Ovary (tissue), 7 donors: ENCODE measurements at regions not wholly inside any gene's neighbourhood (a gene's known extent, or its start where the extent isn't known, plus 50 kb on each side); places are given as distances from the start of the nearest gene placed in this dataset.

ENCODE experiments used
- DNase-seq, 5 donors: peaks; one replicate each; pipeline ENCODE4 v3.0.0-alpha.2; 2019 to 2020
- H3K27ac ChIP-seq, 2 donors: fragments of 200-600 bp; one replicate each; pipeline versions ENCODE4 v1.5.1 to v1.8.0; 2019 to 2022
- H3K27me3 ChIP-seq: fragments of 200-600 bp; one replicate; pipeline ENCODE4 v1.8.0; 2022
- H3K36me3 ChIP-seq: fragments of 200-600 bp; sonication (generic); one replicate; pipeline ENCODE4 v1.5.1; 2019
- H3K4me1 ChIP-seq: one replicate; pipeline ENCODE4 v1.8.1; 2013; ENCODE audit warnings: mild to moderate bottlenecking, moderate library complexity; ENCODE audit not compliant: insufficient read depth
- H3K4me3 ChIP-seq: fragments of 200-600 bp; sonication (generic); one replicate; pipeline ENCODE4 v1.5.1; 2017
- H3K9me3 ChIP-seq, 2 donors: fragments of 200-600 bp in 1 of 2; sonication (generic) in 1 of 2; one replicate each; pipeline versions ENCODE4 v1.5.1 to v1.8.1; 2013 to 2019; ENCODE audit warnings: mild to moderate bottlenecking in 1 of 2, moderate library complexity in 1 of 2
- EP300 ChIP-seq: sonication (generic); formaldehyde crosslinking; IDR thresholded peaks from one replicate; pipeline ENCODE4 v1.6.1; 2017; ENCODE audit warnings: antibody characterized with exemption
- POLR2A ChIP-seq: fragments of 450-650 bp; IDR thresholded peaks from one replicate; pipeline ENCODE4 v1.6.1; 2017; ENCODE audit warnings: antibody characterized with exemption, mild to moderate bottlenecking, moderate library complexity
- WGBS, 3 donors: extraction: QIAGEN DNeasy Blood & Tissue Kit in 1 of 3; methylation state at CpG; one replicate each; pipeline versions ENCODE4 v1.1.5 to v1.1.7; 2013 to 2017; 5-methylcytosine and 5-hydroxymethylcytosine counted together
- intact Hi-C, 4 donors: fragments of 100-400 bp; cut with DNase I; formaldehyde crosslinking; loops; one replicate each; pipeline versions ENCODE4 v1.11.0 to v1.15.1; 2022 to 2023
- TF ChIP-seq, protein P1 (sequence below), 3 donors: fragments of 450-650 bp in 2 of 3; fragments of 200-600 bp in 1 of 3; IDR thresholded peaks; one replicate each; pipeline versions ENCODE4 v1.5.1 to v1.8.0; 2016 to 2022; ENCODE audit warnings: antibody characterized with exemption in 3 of 3, mild to moderate bottlenecking in 1 of 3
- donor health status: DM: no; HTN: no; CAD: no; lungs with moderate emphysema.
- donor health status: DM: no; HTN: no; CAD: no.
- donor health status: Bipolar disorder and iron deficiency.
- donor health status: DM: no; HTN: no; CAD: no.
- donor health status: DM: yes; HTN: yes; CAD: no.

DNA sequence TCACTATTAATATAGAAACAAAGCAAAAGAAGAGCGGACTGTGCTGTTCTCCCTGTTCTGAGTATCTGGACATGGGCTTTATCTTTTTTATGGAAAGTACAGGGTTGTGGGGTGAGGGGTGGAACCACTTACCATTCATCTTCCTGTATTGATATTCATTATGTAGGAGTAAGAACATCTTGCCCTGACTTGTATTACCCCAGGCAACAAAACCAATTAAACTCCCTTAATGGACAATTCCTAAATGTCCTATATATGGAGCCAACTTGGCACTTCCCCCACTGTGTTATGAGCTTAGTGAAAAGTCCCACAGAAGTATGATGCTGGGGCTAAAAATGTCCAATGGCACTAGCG lies 139.9 kb upstream of the KRR1 start:
- Histone ChIP-seq H3K4me3 (no peak overlapping the region), H3K27me3 (no peaks in the 10 kb centered on the region), H3K9me3 (no peaks in the 10 kb centered on the region), H3K27ac (no peak overlapping the region), H3K4me1 (peaks cover 2% of the 10 kb centered on the region), H3K36me3 (no peaks in the 10 kb centered on the region)
- intact Hi-C loops = no loop called here
- no peak for DNase-seq
- no peak for TF ChIP-seq EP300
- TF ChIP-seq POLR2A = no peak
- TF ChIP-seq, protein P1, sequence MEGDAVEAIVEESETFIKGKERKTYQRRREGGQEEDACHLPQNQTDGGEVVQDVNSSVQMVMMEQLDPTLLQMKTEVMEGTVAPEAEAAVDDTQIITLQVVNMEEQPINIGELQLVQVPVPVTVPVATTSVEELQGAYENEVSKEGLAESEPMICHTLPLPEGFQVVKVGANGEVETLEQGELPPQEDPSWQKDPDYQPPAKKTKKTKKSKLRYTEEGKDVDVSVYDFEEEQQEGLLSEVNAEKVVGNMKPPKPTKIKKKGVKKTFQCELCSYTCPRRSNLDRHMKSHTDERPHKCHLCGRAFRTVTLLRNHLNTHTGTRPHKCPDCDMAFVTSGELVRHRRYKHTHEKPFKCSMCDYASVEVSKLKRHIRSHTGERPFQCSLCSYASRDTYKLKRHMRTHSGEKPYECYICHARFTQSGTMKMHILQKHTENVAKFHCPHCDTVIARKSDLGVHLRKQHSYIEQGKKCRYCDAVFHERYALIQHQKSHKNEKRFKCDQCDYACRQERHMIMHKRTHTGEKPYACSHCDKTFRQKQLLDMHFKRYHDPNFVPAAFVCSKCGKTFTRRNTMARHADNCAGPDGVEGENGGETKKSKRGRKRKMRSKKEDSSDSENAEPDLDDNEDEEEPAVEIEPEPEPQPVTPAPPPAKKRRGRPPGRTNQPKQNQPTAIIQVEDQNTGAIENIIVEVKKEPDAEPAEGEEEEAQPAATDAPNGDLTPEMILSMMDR (IDR thresholded peaks at IDR 0.05) = no peak
- 7 to 11% (median 11%) methylated on average over 2 of the region's 2 CpGs for WGBS, 3 donors

DNA sequence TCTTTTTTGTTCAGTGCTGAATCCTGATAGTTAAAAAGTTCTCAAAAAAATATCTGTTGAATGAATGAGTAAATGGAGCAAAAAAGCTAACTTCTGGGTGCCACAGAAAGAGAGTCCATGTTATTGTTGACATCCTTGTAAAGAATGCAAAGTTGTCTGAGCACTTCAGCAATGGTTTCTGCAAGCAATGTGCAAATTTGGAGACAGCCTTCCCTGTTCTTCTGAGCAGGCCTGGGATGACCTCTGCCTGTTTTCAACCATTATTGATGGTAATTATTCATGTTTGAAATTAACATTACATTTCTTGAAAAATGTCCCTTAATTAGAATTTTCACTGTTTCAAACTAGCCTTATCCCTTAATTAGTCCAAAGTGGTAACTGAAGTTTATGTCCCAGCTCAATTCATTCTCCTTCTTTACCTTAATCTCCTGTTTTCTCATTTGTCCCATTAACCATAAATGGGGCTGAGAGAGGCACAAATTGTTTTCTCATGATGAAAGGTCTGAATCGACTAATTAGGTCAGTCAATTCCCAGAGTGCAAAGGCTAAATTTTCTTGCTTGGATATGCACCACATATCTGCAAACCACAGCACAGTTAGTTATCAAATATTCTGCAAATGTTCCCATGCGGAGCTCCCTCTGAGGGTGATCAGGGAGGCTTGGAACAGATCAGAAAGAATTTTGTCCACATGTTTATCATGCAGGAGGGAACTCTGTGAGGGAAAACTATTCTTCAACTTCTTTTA lies 139.4 kb upstream of the KRR1 start:
- Histone ChIP-seq H3K4me3 (no peak overlapping the region), H3K4me1 (peaks cover 2% of the 10 kb centered on the region), H3K36me3 (no peaks in the 10 kb centered on the region), H3K9me3 (no peaks in the 10 kb centered on the region), H3K27me3 (no peaks in the 10 kb centered on the region), H3K27ac (no peak overlapping the region)
- intact Hi-C loops = no loop called here
- 4 to 10% (median 5%) methylated on average over 2 of the region's 2 CpGs for WGBS, 3 donors
- DNase-seq = no peak
- TF ChIP-seq, protein P1 (IDR thresholded peaks at IDR 0.05) = no peak
- no peak for TF ChIP-seq POLR2A
- TF ChIP-seq EP300 = no peak

DNA sequence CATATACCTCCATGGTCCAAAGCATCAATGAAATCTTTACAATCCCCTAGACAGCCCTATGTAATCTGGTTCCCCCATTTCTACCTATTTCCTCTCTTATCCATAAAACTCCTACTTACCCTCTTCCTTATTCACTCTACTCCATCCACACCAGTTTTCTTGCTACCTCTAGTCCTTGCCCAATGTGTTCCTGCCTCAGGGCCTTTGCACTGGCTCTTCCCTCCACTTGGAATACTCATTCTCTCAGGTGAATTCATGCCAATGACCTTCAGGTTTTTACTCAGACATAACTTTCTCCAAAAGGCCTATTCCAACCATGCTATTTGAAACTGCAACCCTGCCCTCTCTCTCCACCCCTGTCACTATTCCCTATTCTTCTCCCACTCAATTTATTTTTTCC lies 138.7 kb upstream of the KRR1 start:
- intact Hi-C loops = no loop called here
- TF ChIP-seq EP300 = no peak
- TF ChIP-seq, protein P1 (IDR thresholded peaks at IDR 0.05) = no peak
- TF ChIP-seq POLR2A = no peak
- Histone ChIP-seq H3K27ac (no peak overlapping the region), H3K9me3 (no peaks in the 10 kb centered on the region), H3K4me3 (no peak overlapping the region), H3K4me1 (peaks cover 2% of the 10 kb centered on the region), H3K27me3 (no peaks in the 10 kb centered on the region), H3K36me3 (no peaks in the 10 kb centered on the region)
- no peak for DNase-seq

DNA sequence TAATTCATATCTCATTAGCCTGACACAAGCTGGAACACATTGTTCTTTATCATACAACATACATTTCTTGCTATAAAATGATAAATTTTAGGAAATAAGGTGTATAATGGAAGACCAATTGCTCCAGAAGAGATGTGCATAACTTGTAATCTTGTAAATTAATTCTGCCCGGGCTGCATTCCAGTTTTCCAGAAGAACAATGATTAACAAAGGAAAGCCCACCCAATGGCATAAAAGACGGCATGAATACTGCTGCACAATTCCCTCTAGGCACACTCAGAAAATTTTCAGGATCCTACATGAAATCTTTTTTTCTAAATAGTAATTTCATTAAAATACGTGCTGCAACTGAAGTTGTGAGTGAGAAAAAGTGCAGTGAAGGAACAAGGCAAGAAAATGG lies 137.4 kb upstream of the KRR1 start:
- no peak for TF ChIP-seq EP300
- TF ChIP-seq POLR2A = no peak
- TF ChIP-seq, protein P1 (IDR thresholded peaks at IDR 0.05) = no peak
- no peak overlapping the region for H3K4me3 ChIP-seq
- no peak overlapping the region for H3K27ac ChIP-seq
- peaks cover 2% of the 10 kb centered on the region for H3K4me1 ChIP-seq
- 37 to 44% (median 38%) methylated on average over 3 of the region's 3 CpGs for WGBS, 3 donors
- intact Hi-C loops = no loop called here
- H3K36me3 ChIP-seq = no peaks in the 10 kb centered on the region
- H3K27me3 ChIP-seq = no peaks in the 10 kb centered on the region
- H3K9me3 ChIP-seq = no peaks in the 10 kb centered on the region
- DNase-seq = no peak
